HG03045 (cell line): ENCODE measurements at regions not wholly inside any gene's neighbourhood (a gene's known extent, or its start where the extent isn't known, plus 50 kb on each side); places are given as distances from the start of the nearest gene placed in this dataset.
"Not testable (repeated sequence)": the region's sequence is repeated elsewhere in the genome, so short reads cannot be mapped to it uniquely, and the experiment has no call there.

ENCODE experiments used
- ATAC-seq: cut with Tn5 transposase; IDR thresholded peaks from one replicate; pipeline ENCODE4 v1.9.1; 2021; ENCODE audit warnings: mild to moderate bottlenecking, moderate library complexity; ENCODE audit not compliant: unreplicated experiment

DNA sequence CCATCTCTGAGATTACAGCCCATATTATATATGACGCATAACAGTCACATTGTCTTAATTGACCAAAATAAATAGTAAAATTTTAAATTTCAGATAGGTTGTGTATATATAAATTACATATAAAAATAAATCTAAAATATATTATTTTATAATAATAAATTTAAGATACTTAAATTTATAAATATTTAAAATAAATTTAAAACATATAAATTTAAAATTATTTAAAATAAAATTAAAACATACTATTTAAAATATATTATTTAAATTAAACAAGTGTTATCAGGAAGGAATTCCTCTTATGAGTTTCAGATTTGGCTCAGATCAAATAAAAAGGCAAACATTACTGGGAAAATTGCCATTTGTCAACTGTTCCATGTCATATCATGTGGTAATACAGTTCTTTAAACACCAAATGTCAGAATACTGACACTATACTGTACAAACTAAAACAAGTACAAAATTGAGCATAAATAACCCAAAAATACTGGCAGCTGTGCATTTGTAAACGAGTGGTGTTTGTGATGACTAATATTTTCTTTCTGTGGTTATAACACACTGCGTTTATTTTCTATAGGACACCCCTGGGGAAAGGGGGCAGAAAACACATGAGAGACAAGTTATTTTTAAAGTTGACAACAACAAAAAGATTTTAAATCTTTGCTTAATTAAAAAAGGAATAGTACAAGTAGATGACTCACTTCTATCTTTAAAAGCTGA, 71.3 kb upstream of the DGKB start:
- ATAC-seq: no peak

DNA sequence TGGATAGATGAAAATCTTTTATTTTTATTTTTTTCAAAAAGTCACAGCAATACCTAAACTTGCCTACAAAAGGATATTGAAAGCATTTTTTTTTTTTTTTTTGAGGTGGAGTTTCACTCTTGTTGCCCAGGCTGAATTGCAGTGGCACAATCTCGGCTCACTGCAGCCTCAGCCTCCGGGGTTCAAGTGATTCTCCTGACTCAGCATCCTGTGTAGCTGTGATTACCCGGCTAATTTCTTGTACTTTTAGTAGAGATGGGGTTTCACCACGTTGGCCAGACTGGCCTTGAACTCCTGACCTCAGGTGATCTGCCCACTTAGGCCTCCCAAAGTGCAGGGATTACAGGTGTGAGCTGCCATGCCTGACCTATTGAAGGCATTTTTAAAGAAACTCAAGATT, 69.1 kb upstream of the DGKB start:
- ATAC-seq: not testable (repeated sequence)

DNA sequence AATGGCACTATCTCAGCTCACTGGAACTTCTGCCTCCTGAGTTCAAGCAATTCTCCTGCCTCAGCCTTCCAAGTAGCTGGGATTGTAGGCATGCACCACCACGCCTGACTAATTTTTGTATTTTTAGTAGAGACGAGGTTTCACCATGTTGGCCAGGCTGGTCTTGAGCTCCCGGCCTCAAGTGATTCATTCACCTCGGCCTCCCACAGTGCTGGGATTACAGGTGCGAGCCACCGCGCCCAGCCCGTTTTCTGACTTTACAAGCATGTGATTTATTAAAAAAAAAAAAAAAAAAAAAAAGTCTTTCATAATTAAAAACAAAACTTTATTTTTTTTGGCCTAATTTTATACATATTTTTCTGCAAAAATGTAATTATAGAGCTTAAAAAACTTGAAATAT, 64.8 kb upstream of the DGKB start:
- not testable (repeated sequence) for ATAC-seq

GRCh38 chr7:14962778-14963177, 60.2 kb upstream of the DGKB start:
- ATAC-seq: no peak

- ATAC-seq: no peak
Measured at GRCh38 chr7:14960721-14961120, 58.2 kb upstream of the DGKB start.

- no peak for ATAC-seq
Measured at GRCh38 chr7:14959339-14959738, 56.8 kb upstream of the DGKB start.

DNA sequence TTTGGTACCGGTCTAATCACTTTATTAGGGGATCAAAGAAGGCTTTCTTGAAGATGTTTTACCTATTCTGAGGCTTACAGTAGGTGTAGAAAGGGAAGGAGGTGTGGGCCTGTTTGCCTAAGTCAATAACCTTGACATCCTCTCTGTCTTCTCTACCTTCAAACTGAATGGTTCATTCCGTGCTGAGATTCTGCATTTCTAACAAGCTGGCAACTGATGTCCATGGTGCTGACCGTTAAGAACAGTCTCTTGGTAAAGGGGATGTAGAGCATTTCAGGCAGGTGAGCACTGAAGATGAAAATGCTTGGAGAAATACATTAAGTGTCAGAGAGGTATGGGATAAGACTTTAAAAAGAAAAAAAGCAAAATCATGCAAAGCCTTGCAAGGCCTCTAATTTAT, 51.5 kb upstream of the DGKB start:
- ATAC-seq: no peak
